ENCODE measurements at regions not wholly inside any gene's neighbourhood (a gene's known extent, or its start where the extent isn't known, plus 50 kb on each side); places are given as distances from the start of the nearest gene placed in this dataset.

DNA sequence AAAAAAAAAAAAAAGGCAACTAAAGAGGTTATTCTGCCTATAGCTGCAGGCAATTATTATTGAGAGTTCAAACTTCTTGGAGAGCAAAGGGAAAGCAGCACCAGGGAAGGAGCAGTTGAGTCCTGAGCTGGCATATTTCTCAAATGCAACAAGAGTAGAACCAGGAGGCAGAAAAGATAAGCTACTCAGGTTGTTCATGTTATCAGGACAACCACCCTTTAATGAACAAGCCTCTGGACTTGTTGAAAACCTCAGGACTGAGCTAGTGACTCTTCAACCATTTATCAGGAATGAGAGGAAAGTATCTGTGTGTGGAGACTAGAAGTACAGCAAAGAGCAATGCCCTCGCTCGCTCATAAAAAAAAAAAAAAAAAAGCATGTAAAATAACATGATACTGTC, 183.0 kb downstream of the KCTD12 start:
- TF ChIP-seq, protein P1, sequence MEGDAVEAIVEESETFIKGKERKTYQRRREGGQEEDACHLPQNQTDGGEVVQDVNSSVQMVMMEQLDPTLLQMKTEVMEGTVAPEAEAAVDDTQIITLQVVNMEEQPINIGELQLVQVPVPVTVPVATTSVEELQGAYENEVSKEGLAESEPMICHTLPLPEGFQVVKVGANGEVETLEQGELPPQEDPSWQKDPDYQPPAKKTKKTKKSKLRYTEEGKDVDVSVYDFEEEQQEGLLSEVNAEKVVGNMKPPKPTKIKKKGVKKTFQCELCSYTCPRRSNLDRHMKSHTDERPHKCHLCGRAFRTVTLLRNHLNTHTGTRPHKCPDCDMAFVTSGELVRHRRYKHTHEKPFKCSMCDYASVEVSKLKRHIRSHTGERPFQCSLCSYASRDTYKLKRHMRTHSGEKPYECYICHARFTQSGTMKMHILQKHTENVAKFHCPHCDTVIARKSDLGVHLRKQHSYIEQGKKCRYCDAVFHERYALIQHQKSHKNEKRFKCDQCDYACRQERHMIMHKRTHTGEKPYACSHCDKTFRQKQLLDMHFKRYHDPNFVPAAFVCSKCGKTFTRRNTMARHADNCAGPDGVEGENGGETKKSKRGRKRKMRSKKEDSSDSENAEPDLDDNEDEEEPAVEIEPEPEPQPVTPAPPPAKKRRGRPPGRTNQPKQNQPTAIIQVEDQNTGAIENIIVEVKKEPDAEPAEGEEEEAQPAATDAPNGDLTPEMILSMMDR (IDR thresholded peaks at IDR 0.05), result no peak
- Histone ChIP-seq H3K9me3 (no peaks in the 10 kb centered on the region), H3K27ac (no peak overlapping the region), H3K36me3 (no peaks in the 10 kb centered on the region), H3K27me3 (no peaks in the 10 kb centered on the region), H3K4me3 (no peak overlapping the region), H3K4me1 (peaks cover 0 to 2% of the 10 kb centered on the region in 2 donors)
- no peak for DNase-seq (ENCODE audit: low spot score in 2 of 2)
- intact Hi-C loops (cut with DNase I), result no loop called here

DNA sequence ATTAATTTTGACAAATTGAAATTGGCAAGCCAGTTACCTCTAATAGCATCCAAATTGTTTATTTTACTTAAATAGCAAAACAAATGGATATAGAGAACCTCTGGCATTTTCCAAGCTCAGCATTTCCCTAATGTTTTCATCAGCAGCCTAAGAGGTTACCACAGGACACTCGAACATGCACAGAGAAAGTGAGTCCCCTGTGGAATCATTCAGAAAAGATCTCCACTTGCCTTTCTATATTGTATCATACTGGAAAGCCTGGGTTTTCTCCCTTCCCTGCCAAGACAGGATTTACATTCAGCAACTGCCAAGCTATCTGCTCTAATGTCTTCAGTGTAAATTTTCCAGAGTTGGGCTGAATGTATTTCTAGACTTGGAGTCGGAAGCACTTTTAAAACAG, 188.9 kb downstream of the KCTD12 start:
- Histone ChIP-seq H3K36me3 (no peaks in the 10 kb centered on the region), H3K4me3 (no peak overlapping the region), H3K4me1 (no peaks in the 10 kb centered on the region), H3K9me3 (no peaks in the 10 kb centered on the region), H3K27me3 (no peaks in the 10 kb centered on the region), H3K27ac (no peak overlapping the region)
- intact Hi-C loops (cut with DNase I), result no loop called here
- TF ChIP-seq, protein P1 (IDR thresholded peaks at IDR 0.05), result no peak
- DNase-seq (ENCODE audit: low spot score in 2 of 2), result no peak

DNA sequence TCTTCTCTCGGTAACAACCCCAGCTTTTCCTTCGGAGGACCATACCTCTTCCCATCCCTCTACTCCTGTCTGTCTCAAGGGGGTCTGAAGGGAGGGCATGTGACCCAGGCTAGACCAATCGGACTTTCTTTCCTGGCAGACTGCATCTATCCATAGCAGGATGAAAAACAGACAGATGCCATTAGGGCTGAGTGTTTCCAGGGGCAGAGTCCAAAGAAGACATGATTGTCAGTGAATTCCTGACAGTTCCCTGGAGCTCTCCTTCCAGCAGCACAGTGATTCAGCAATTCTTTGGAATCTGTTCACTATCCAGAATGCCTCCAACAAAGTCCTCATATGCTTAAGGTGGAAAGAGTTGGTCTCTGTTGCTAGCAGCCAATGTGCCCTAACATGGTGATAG, 189.8 kb downstream of the KCTD12 start:
- no peak overlapping the region for H3K27ac ChIP-seq
- no peaks in the 10 kb centered on the region for H3K9me3 ChIP-seq
- no peaks in the 10 kb centered on the region for H3K4me1 ChIP-seq
- H3K4me3 ChIP-seq, result no peak overlapping the region
- H3K36me3 ChIP-seq, result no peaks in the 10 kb centered on the region
- intact Hi-C loops (cut with DNase I), result no loop called here
- no peak for DNase-seq (ENCODE audit: low spot score in 2 of 2)
- H3K27me3 ChIP-seq, result no peaks in the 10 kb centered on the region
- TF ChIP-seq, protein P1 (IDR thresholded peaks at IDR 0.05), result no peak

DNA sequence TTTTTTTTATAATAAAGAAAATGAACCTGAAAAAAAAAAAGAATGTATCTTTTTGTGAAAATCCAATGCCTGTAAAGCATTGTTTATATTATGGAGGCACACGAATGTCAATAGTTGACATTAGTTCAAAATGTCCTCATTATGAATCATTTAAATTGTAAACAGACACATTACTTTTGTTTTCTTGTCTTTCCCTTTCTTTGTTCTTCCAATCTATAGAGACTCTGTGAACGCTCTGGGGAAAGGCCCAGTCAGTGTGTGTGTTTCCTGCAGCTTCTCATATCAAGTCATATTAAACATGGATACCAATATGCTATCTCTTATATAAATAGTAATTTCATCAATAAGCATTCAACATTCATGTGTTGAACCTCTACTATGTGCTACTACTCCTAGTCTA, 193.1 kb downstream of the KCTD12 start:
- no peaks in the 10 kb centered on the region for H3K9me3 ChIP-seq
- no peaks in the 10 kb centered on the region for H3K36me3 ChIP-seq
- H3K27ac ChIP-seq, result no peak overlapping the region
- intact Hi-C loops (cut with DNase I), result no loop called here
- DNase-seq (ENCODE audit: low spot score in 2 of 2), result no peak
- TF ChIP-seq, protein P1 (IDR thresholded peaks at IDR 0.05), result no peak
- no peaks in the 10 kb centered on the region for H3K4me1 ChIP-seq
- H3K4me3 ChIP-seq, result no peak overlapping the region
- H3K27me3 ChIP-seq, result no peaks in the 10 kb centered on the region

DNA sequence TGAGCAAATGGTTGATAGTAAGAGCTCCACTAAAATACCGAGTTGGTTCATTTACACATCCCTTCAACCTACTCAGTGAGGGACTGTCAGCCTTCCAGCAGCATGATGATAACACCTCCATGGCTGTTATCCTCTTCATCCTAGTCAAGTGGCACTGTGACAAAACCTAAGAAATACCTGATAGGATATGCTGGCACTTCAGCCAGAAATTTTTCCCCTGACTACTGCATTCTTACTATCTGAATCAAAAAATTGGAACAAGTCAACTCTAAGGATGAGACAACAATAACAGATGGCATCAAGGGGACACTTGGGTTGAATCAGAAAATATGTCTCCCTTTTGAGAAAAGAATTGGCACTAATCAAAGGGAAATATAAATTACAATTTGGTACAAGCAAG, 193.9 kb downstream of the KCTD12 start:
- H3K36me3 ChIP-seq, result no peaks in the 10 kb centered on the region
- H3K27me3 ChIP-seq, result no peaks in the 10 kb centered on the region
- H3K4me1 ChIP-seq, result no peaks in the 10 kb centered on the region
- DNase-seq (ENCODE audit: low spot score in 2 of 2), result no peak
- no peaks in the 10 kb centered on the region for H3K9me3 ChIP-seq
- no peak overlapping the region for H3K27ac ChIP-seq
- no peak overlapping the region for H3K4me3 ChIP-seq
- TF ChIP-seq, protein P1 (IDR thresholded peaks at IDR 0.05), result no peak
- intact Hi-C loops (cut with DNase I), result no loop called here

DNA sequence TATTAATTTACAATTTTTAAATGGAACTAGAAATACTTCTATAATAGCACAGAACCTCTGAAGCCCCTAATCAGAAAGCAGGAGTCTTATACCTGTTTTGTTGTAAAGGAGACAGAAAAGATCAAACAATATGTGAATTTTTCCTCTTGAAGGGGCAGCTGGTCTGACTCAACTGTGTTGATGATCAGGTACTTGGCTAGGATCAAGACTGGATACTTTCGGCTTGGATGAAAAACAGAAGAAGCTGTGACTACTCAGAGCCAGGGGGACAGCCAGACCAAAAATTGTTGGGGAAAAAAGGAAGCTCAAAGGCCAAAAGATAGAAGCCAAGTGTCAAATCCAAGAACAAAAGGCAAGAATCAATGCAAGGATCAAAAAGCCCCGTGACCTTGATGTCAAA, 195.6 kb downstream of the KCTD12 start:
- H3K4me1 ChIP-seq, result no peaks in the 10 kb centered on the region
- H3K36me3 ChIP-seq, result no peaks in the 10 kb centered on the region
- DNase-seq (ENCODE audit: low spot score in 2 of 2), result no peak
- TF ChIP-seq, protein P1 (IDR thresholded peaks at IDR 0.05), result no peak
- no peaks in the 10 kb centered on the region for H3K9me3 ChIP-seq
- no peak overlapping the region for H3K4me3 ChIP-seq
- intact Hi-C loops (cut with DNase I), result no loop called here
- no peaks in the 10 kb centered on the region for H3K27me3 ChIP-seq
- H3K27ac ChIP-seq, result no peak overlapping the region

All from ascending aorta (tissue), 2 donors.